K562 (cell line): ENCODE measurements at regions not wholly inside any gene's neighbourhood (a gene's known extent, or its start where the extent isn't known, plus 50 kb on each side); places are given as distances from the start of the nearest gene placed in this dataset.

Experiments
- BDP1 ChIP-seq: IDR thresholded peaks from 3 replicates; pipeline ENCODE4 v1.6.1; 2011; ENCODE audit not compliant: insufficient read length, insufficient read depth
- CC2D1A ChIP-seq: fragments of 450-650 bp; IDR thresholded peaks from 2 replicates; pipeline ENCODE4 v1.6.1; 2017; ENCODE audit warnings: mild to moderate bottlenecking
- ELF4 ChIP-seq: fragments of 450-650 bp; formaldehyde crosslinking; IDR thresholded peaks from 2 replicates; pipeline ENCODE4 v1.4.0; 2022; ENCODE audit warnings: missing genetic modification characterization
- FUS ChIP-seq: fragments of 200-400 bp; formaldehyde crosslinking; optimal IDR thresholded peaks from 2 replicates; pipeline ENCODE3; 2017; ENCODE audit warnings: low read depth, low read length
- HDAC2 ChIP-seq: fragments of 450-650 bp; IDR thresholded peaks from 2 replicates; pipeline ENCODE4 v1.6.1; 2016; ENCODE audit warnings: mild to moderate bottlenecking
- MGA ChIP-seq: fragments of 450-650 bp; IDR thresholded peaks from 2 replicates; pipeline ENCODE4 v1.6.1; 2016; ENCODE audit warnings: mild to moderate bottlenecking, moderate library complexity
- MITF ChIP-seq: IDR thresholded peaks from 2 replicates; pipeline ENCODE4 v1.6.1; 2014; ENCODE audit warnings: antibody characterized with exemption
- MTA2 ChIP-seq: fragments of 450-650 bp; IDR thresholded peaks from 2 replicates; pipeline ENCODE4 v1.6.1; 2016; ENCODE audit warnings: low read depth
- SNAPC5 ChIP-seq: fragments of 250-450 bp; sonication (Bioruptor Pico); IDR thresholded peaks from 2 replicates; pipeline ENCODE4 v1.8.0; 2021; ENCODE audit warnings: moderate library complexity, mild to moderate bottlenecking, inconsistent platforms
- TAL1 ChIP-seq: fragments of 450-650 bp; IDR thresholded peaks from 2 replicates; pipeline ENCODE4 v1.6.1; 2016; ENCODE audit warnings: mild to moderate bottlenecking
- ZNF277 ChIP-seq: fragments of 250-450 bp; sonication (Bioruptor Pico); IDR thresholded peaks from 2 replicates; pipeline ENCODE4 v1.8.0; 2022; ENCODE audit warnings: inconsistent platforms, mild to moderate bottlenecking, moderate library complexity, borderline replicate concordance

- TF ChIP-seq MGA (peak; percentile 6; the same call in 1 of the 2 replicates), CC2D1A (peak; percentile 59; the same call in 1 of the 2 replicates), FUS (no peak), BDP1 (no peak), HDAC2 (no peak), ZNF277 (CRISPR knock-in tag) (no peak), ELF4 (CRISPR knock-in tag) (peak; percentile 68), MITF (no peak), MTA2 (peak; percentile 72), SNAPC5 (CRISPR knock-in tag) (no peak), TAL1 (peak; percentile 84)
These were observed 81.2 kb upstream of the CYRIA start (continued) for GRCh38 chr2:16746833-16747232.
